DOHH2 (cell line): ENCODE measurements at regions not wholly inside any gene's neighbourhood (a gene's known extent, or its start where the extent isn't known, plus 50 kb on each side); places are given as distances from the start of the nearest gene placed in this dataset.

Source experiments
- H3F3A ChIP-seq: fragments of 200-600 bp; sonication (generic), shearing (Covaris generic); 2 replicates; pipeline ENCODE4 v1.6.0; 2016; ENCODE audit warnings: antibody characterized with exemption, mild to moderate bottlenecking; ENCODE audit not compliant: control insufficient read depth, insufficient read depth
- H3K27ac ChIP-seq: fragments of 200-600 bp; sonication (generic); 2 replicates; pipeline ENCODE4 v1.5.1; 2014; ENCODE audit warnings: low read depth, mild to moderate bottlenecking, low read length, moderate library complexity
- H3K27me3 ChIP-seq: fragments of 200-600 bp; sonication (generic); 2 replicates; pipeline ENCODE4 v1.6.1; 2014; ENCODE audit warnings: mild to moderate bottlenecking, low read length, mixed read lengths; ENCODE audit not compliant: control insufficient read depth
- H3K36me3 ChIP-seq: fragments of 200-600 bp; sonication (generic); 2 replicates; pipeline ENCODE4 v1.6.1; 2014; ENCODE audit warnings: mild to moderate bottlenecking, low read length, moderate library complexity, mixed read lengths; ENCODE audit not compliant: control insufficient read depth
- H3K4me1 ChIP-seq: fragments of 200-600 bp; sonication (generic); 2 replicates; pipeline ENCODE4 v1.6.1; 2014; ENCODE audit warnings: mild to moderate bottlenecking, low read length, mixed read lengths; ENCODE audit not compliant: control insufficient read depth
- H3K4me2 ChIP-seq: fragments of 200-600 bp; sonication (generic); 2 replicates; pipeline ENCODE4 v1.6.0; 2014; ENCODE audit warnings: mild to moderate bottlenecking, low read length, moderate library complexity
- H3K4me3 ChIP-seq: fragments of 200-600 bp; sonication (generic); 2 replicates; pipeline ENCODE4 v1.5.1; 2014; ENCODE audit warnings: mild to moderate bottlenecking, low read length, mixed read lengths
- H3K79me2 ChIP-seq: fragments of 200-600 bp; sonication (generic); 2 replicates; pipeline ENCODE4 v1.6.1; 2014; ENCODE audit warnings: mild to moderate bottlenecking, low read length, mixed read lengths; ENCODE audit not compliant: control insufficient read depth
- H3K9me2 ChIP-seq: fragments of 200-600 bp; sonication (generic); replicated peaks from 2 replicates; pipeline ENCODE4 v1.6.1; 2014; ENCODE audit warnings: mild to moderate bottlenecking, low read length, mixed read lengths; ENCODE audit not compliant: control insufficient read depth
- H3K9me3 ChIP-seq: fragments of 200-600 bp; sonication (generic); 2 replicates; pipeline ENCODE4 v1.6.1; 2014; ENCODE audit warnings: antibody characterized with exemption, low read length, mixed read lengths; ENCODE audit not compliant: control insufficient read depth, insufficient read depth
- H4K20me1 ChIP-seq: fragments of 200-600 bp; sonication (generic); 2 replicates; pipeline ENCODE4 v1.6.0; 2014; ENCODE audit warnings: low read depth, mild to moderate bottlenecking, antibody characterized with exemption, low read length, moderate library complexity; ENCODE audit not compliant: control insufficient read depth, insufficient read depth
- EZH2phosphoT487 ChIP-seq: fragments of 200-600 bp; sonication (generic); IDR thresholded peaks from 2 replicates; pipeline ENCODE4 v1.6.1; 2017; ENCODE audit warnings: borderline replicate concordance, mild to moderate bottlenecking, antibody characterized with exemption, low read length, moderate library complexity, mixed read lengths
- TF ChIP-seq, protein P1 (sequence below): fragments of 200-600 bp; sonication (generic); IDR thresholded peaks from one replicate; pipeline ENCODE4 v1.5.1; 2014; ENCODE audit warnings: antibody characterized with exemption, mild to moderate bottlenecking, low read depth, low read length; ENCODE audit not compliant: poor library complexity, severe bottlenecking

DNA sequence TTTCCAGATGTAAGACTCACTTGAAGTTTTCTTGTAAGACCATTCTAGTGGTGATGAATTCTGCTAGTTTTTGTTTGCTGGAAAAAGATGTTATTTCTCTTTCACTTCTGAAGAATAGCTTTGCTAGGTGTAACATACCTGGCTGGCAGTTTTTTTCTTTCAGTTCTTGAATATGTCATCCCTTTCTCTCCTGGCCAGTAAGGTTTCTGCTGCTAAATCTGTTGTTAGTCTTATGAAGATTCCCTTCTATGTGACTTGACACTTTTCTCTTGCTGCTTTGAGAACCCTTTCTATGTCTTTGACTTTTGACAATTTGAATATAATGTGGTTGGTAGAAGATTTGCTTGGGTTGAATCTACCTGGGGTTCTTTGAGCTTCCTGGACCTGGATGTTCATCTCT lies 314.7 kb upstream of the NOX3 start:
- no peaks in the 10 kb centered on the region for H3K4me1 ChIP-seq
- H3K9me3 ChIP-seq = no peaks in the 10 kb centered on the region
- no peak overlapping the region for H3K4me3 ChIP-seq
- no peaks in the 10 kb centered on the region for H4K20me1 ChIP-seq
- no peaks in the 10 kb centered on the region for H3K36me3 ChIP-seq
- no peaks in the 10 kb centered on the region for H3K27me3 ChIP-seq
- no peak for TF ChIP-seq EZH2phosphoT487
- TF ChIP-seq, protein P1, sequence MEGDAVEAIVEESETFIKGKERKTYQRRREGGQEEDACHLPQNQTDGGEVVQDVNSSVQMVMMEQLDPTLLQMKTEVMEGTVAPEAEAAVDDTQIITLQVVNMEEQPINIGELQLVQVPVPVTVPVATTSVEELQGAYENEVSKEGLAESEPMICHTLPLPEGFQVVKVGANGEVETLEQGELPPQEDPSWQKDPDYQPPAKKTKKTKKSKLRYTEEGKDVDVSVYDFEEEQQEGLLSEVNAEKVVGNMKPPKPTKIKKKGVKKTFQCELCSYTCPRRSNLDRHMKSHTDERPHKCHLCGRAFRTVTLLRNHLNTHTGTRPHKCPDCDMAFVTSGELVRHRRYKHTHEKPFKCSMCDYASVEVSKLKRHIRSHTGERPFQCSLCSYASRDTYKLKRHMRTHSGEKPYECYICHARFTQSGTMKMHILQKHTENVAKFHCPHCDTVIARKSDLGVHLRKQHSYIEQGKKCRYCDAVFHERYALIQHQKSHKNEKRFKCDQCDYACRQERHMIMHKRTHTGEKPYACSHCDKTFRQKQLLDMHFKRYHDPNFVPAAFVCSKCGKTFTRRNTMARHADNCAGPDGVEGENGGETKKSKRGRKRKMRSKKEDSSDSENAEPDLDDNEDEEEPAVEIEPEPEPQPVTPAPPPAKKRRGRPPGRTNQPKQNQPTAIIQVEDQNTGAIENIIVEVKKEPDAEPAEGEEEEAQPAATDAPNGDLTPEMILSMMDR = no peak
- no peak overlapping the region for H3K27ac ChIP-seq
- H3K79me2 ChIP-seq = no peaks in the 10 kb centered on the region
- no peak overlapping the region for H3K4me2 ChIP-seq
- no peaks in the 10 kb centered on the region for H3F3A ChIP-seq
- H3K9me2 ChIP-seq = no peaks in the 10 kb centered on the region

DNA sequence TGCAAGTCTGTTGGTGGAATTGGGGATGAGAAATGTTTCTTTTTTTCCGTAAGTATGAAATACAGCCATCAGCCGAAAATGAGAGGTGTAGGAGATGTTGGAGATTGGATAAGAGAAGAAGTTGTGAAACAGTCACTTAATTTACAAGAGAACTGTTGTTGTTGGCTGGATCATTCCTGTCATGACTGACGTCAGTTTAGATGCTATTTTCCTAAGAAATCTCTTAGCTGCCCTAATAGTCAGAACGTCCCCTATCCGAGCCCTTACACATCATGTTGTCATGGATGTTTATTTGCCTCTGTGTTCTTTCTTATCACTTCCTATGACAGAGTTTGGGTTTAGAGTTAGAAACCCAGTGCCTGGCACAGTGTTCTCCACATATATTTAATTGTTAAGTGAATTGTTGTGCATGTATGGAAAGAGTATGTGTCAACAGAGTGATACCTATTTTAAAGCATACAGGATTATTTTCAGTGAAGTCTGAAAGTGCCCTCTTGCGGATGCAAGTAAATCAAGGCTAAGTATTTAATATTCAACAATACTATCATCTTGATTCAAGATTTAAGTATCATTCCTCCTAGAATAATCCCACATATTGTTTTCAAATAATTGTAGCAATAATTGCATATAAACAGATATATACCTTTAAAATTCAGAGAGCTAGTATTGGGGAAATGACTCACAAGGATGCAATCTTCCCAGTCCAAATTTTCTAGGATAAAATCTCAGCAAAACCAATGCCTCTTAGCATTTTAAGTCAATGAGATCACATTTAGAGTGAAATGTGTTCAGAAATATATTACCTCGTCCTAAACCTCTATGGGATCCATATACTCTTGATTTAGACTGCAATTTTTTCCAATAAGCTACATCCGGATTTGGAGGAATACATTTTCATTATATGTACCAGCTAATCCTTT lies 309.9 kb upstream of the NOX3 start:
- Histone ChIP-seq H3K36me3 (no peaks in the 10 kb centered on the region), H3K4me3 (no peak overlapping the region), H4K20me1 (no peaks in the 10 kb centered on the region), H3K4me2 (no peak overlapping the region), H3K27me3 (no peaks in the 10 kb centered on the region), H3K27ac (no peak overlapping the region), H3K4me1 (no peaks in the 10 kb centered on the region), H3K9me3 (no peaks in the 10 kb centered on the region), H3F3A (no peaks in the 10 kb centered on the region), H3K79me2 (no peaks in the 10 kb centered on the region), H3K9me2 (no peaks in the 10 kb centered on the region)
- no peak for TF ChIP-seq EZH2phosphoT487
- TF ChIP-seq, protein P1 = no peak

DNA sequence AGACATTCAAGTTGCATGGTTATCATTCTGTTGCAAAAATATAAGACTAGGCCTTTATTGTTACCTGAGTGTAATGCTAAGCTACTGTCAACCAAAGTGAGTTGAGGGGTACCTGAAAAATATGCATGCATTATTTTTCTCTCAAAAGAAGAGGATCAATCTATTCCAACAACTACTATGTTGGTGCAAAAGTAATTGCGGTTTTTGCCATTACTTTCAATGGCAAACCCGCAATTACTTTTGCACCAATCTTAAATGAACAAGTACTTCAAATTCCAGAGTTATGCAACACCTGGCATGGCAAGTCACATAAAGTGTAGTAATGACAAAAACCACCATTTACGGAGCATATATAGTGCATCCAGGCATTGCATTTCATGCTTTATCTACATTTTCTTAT lies 307.0 kb upstream of the NOX3 start:
- Histone ChIP-seq H3F3A (no peaks in the 10 kb centered on the region), H3K27ac (no peak overlapping the region), H3K9me3 (no peaks in the 10 kb centered on the region), H3K4me1 (no peaks in the 10 kb centered on the region), H3K9me2 (no peaks in the 10 kb centered on the region), H3K36me3 (no peaks in the 10 kb centered on the region), H3K27me3 (no peaks in the 10 kb centered on the region), H3K4me2 (no peak overlapping the region), H3K4me3 (no peak overlapping the region), H4K20me1 (no peaks in the 10 kb centered on the region), H3K79me2 (no peaks in the 10 kb centered on the region)
- TF ChIP-seq, protein P1 = no peak
- TF ChIP-seq EZH2phosphoT487 = no peak
